G401.6 (cell line): ENCODE measurements at regions not wholly inside any gene's neighbourhood (a gene's known extent, or its start where the extent isn't known, plus 50 kb on each side); places are given as distances from the start of the nearest gene placed in this dataset.
"Not testable (repeated sequence)": the region's sequence is repeated elsewhere in the genome, so short reads cannot be mapped to it uniquely, and the experiment has no call there.

ENCODE experiments used
- FAIRE-seq: peaks from 2 replicates; lab custom pipeline; 2012; peaks lifted over from hg19 to GRCh38; lab: Jason Lieb, UNC

DNA sequence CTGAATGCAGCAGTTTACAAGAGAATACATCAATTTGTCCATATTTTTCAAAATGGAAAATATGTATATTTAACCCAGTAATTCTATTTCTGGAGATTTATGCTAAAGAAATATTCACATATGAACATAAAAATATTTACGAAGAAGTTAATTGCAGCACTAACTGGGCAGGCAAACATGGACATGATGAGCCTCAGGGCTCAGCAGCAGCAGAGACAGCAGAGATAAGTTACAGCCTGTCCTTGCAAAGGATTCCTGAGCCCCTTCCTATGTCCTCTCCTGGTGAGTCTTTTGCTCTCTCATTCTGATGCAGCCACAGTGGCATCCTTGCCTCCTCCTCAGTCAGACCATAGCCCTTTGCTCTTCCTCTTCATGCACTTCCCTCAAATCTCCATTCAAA is 680.6 kb upstream of the CPEB2 start:
- FAIRE-seq, result no peak

GRCh38 chr4:14323191-14323590 is 679.1 kb upstream of the CPEB2 start:
- no peak for FAIRE-seq

GRCh38 chr4:14329228-14329627 is 673.1 kb upstream of the CPEB2 start:
- no peak for FAIRE-seq

DNA sequence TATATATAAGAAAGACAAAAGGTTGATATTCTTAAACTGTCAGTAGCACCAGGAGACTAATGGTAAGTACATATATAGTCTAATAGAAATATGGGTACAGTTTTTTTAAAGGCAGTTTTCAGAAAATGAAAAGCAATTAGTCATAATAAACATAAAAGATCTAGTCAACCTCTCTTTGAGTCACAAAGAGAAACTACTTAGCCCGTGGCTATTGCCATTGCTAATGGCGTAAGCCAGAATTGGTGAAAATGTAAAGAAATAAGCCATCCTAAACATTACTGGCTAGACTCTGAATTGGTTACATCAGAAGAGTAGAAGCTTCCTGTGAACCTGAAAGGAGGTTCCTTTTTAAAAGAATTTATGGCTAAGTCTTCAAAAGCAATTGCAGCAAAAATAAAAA is 668.7 kb upstream of the CPEB2 start:
- FAIRE-seq, result no peak

DNA sequence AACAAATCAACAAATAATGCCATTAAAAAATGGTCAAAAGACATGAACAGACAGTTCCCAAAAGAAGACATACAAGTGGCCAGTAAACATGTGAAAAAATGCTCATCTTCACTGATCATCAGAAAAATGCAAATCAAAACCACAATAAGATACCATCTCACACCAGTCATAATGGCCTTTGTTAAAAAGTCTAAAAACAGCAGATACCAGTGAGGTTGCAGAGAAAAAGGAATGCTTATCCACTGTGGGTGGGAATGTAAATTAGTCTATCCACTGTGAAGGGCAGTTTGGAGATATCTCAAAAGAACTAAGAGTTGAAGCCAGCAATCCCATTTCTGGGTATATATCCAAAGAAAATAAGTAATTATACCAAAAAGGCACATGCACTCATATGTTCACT is 668.1 kb upstream of the CPEB2 start:
- no peak for FAIRE-seq

DNA sequence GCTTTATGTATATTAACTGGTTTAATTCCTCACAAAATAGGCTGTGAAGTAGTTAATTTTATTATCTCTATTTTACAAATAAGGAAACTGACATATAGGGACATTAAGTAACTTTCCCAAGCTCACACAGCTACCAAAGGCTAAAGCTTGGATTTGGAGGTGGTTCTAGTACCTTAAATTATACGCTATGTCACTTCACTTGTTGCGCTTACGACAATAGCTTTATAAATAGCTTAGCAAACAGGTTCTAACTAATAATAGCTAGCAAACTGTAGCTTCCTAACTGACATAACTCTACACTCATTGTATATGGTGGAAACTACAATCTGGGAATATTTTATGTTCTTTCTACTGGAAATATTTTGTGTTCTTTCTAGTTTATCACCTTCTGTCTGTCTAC is 666.4 kb upstream of the CPEB2 start:
- no peak for FAIRE-seq

- FAIRE-seq, result no peak
Observed at GRCh38 chr4:14336656-14337055, 665.6 kb upstream of the CPEB2 start.

DNA sequence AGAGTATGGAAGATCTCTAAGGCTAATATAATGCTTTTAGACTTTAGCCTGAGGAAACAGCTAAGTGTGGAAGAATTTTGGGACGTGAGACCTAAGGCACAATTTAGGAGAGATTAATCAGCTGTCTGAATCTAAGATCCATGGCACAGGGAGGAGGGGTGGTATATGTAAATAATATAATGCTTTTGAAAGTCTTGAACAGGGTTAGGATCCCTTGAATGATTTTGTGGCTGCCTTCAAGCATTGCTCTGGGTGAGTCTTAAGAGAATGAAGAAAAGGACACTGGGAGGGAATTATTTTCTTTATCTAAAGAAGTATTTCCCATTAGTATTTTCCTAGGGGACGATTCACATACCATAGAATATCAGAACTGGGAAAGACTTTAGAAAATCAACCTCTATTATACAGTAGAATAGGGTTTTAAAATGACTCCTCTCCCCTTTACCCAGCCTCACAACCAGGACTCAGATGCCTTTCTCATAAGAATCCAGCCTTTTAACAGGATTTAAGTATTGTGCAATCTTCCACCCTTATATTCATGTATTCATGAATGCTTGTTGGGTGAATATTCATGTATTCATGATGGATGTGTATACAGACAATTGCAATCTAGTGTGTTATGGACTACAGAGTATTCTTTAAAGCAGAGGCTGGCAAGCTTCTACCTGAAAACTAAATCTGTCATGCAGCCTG is 664.2 kb upstream of the CPEB2 start:
- no peak for FAIRE-seq

DNA sequence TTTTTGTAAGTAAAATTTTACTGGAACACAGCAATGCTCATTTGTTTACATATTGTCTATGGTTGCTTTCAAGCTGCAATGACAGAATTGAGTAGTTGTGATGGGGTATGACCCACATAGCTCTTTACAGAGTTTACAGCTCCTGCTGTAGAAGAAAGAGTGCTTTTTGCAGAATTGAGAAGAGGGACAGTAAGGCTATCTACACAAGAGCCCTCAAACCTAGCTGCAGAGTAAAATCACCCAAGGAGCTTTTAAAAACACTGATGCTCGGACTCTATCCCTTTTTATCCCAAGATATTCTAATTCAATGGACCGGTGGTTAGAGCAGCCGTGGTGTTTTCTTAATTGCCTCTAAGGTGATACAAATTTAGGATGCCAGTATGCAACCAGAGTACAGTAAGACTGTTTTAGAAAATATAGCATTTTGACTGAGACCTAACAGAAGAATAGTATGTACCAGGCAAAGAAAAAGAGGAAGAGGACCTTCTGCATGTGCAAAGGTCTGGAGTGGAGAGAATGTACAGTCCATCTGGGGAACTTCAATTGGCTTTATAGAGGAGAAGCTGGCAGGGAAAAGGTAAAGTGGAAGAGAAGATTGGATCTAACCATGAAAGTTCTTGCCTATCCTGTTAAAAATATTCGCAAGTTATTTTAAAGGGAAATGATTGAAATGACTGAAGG is 663.6 kb upstream of the CPEB2 start:
- no peak for FAIRE-seq

GRCh38 chr4:14339715-14340114 is 662.6 kb upstream of the CPEB2 start:
- no peak for FAIRE-seq

DNA sequence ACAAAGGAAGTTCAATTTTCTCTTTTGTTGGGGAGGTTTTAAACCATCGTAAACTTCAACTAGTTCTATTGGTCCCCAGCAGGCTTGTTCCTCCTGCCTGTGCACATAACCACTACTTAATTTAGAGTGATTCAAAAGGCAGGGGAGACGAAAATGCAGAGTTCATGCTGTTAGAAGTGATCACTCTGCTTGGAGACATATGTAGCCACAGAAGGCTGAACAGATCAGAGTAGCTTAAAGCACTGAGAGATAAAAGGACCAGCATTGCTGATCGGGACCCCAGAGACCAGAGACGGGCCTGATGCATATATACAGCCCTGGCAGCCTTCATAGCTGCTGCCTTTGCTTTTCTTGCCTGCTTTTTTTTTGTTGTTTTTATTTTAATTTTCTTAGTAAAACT is 662.0 kb upstream of the CPEB2 start:
- FAIRE-seq, result no peak

GRCh38 chr4:14343961-14344360 is 658.3 kb upstream of the CPEB2 start:
- no peak for FAIRE-seq

DNA sequence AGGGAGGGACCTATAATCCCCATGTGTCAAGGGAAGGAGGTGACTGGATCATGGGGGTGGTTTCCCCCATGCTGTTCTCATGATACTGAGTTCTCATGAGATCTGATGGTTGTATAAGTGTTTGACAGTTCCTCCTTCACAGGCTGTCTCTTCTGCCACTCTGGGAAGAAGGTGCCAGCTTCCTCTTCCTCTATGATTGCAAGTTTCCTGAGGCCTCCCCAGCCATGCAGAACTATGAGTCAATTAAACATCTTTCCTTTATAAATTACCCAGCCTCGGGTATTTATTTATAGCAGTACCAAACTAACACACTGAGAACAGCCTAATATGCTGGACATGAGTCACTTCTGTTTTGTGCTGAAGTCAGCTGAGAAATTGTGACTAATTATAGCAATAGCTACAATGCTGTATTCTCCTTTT is 656.9 kb upstream of the CPEB2 start:
- FAIRE-seq, result no peak

DNA sequence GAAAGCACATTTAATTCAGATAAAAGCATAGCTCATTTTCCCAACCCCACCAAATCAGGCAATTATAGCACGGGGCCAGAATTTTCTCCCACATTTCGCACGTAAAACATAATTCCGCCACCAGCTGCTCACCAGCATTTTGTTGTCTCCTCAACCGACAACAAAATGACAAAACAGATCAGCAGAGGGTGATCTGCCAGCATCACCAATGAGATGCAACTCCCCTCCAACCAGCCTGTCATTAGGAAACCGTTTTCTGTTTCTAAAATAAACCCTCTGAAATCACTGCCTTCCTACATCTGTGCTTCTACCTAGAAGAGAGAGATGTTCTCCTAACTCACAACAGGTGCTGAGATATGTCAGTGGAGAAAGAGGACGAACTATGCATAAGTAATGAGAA is 654.8 kb upstream of the CPEB2 start:
- no peak for FAIRE-seq

GRCh38 chr4:14348506-14348905 is 653.8 kb upstream of the CPEB2 start:
- no peak for FAIRE-seq

- not testable (repeated sequence) for FAIRE-seq
Observed at GRCh38 chr4:14358544-14359160, 643.6 kb upstream of the CPEB2 start.

- no peak for FAIRE-seq
Observed at GRCh38 chr4:14359991-14360390, 642.3 kb upstream of the CPEB2 start.

GRCh38 chr4:14361084-14361483 is 641.2 kb upstream of the CPEB2 start:
- no peak for FAIRE-seq

GRCh38 chr4:14362385-14362784 is 639.9 kb upstream of the CPEB2 start:
- FAIRE-seq, result no peak

- no peak for FAIRE-seq
Observed at GRCh38 chr4:14364953-14365536, 637.2 kb upstream of the CPEB2 start.

- FAIRE-seq, result no peak
Observed at GRCh38 chr4:14368391-14368790, 633.9 kb upstream of the CPEB2 start.

DNA sequence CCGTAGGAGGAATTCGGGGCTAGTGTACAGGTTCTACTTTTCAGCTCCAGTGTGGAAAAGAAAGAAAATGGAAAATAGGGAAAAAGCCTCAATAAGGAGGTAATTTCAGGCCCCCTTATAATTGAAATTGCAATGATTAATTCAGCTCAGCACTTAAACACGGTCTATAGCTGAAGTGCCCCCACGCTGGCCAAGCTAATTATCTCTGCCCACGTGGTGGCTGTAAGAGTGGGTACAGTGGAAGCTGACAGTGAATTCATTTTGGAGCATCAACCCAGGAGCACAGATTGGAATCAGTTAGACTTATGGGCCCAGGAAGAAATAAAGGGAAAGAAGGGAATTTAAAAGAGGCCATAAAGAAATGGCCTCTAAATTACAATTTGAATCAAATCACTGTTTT is 631.1 kb upstream of the CPEB2 start:
- FAIRE-seq, result no peak

- FAIRE-seq, result no peak
Observed at GRCh38 chr4:14375816-14376215, 626.5 kb upstream of the CPEB2 start.
